Liver (tissue), 8 donors: ENCODE measurements at regions not wholly inside any gene's neighbourhood (a gene's known extent, or its start where the extent isn't known, plus 50 kb on each side); places are given as distances from the start of the nearest gene placed in this dataset.

Experiments
- DNase-seq: peaks from one replicate; pipeline ENCODE4 v3.0.0-alpha.2; 2017; ENCODE audit warnings: low spot score
- H3K27ac ChIP-seq, 2 donors: one replicate each; pipeline ENCODE4 v1.7.0; 2013; ENCODE audit warnings: inconsistent platforms in 2 of 2, low read length in 2 of 2, control low read depth in 1 of 2, low read depth in 1 of 2, mild to moderate bottlenecking in 1 of 2
- H3K27me3 ChIP-seq, 4 donors: one replicate each; pipeline versions ENCODE4 v1.6.1 to v1.7.0; 2013; ENCODE audit warnings: low read length in 3 of 4, inconsistent platforms in 1 of 4, mild to moderate bottlenecking in 1 of 4, moderate library complexity in 1 of 4; ENCODE audit not compliant: control insufficient read depth in 4 of 4, insufficient read depth in 4 of 4
- H3K36me3 ChIP-seq, 4 donors: one replicate each; pipeline versions ENCODE4 v1.6.1 to v1.7.0; 2013; ENCODE audit warnings: low read length in 3 of 4, mild to moderate bottlenecking in 3 of 4, low read depth in 1 of 4, moderate library complexity in 1 of 4; ENCODE audit not compliant: control insufficient read depth in 4 of 4, insufficient read depth in 3 of 4
- H3K4me1 ChIP-seq, 4 donors: one replicate each; pipeline versions ENCODE4 v1.6.1 to v1.7.0; 2013; ENCODE audit warnings: low read length in 3 of 4, mild to moderate bottlenecking in 3 of 4, moderate library complexity in 1 of 4; ENCODE audit not compliant: control insufficient read depth in 4 of 4, insufficient read depth in 4 of 4
- H3K4me3 ChIP-seq, 3 donors: one replicate each; pipeline versions ENCODE4 v1.6.1 to v1.7.0; 2013; ENCODE audit warnings: low read length in 3 of 3, control low read depth in 1 of 3, low read depth in 1 of 3, mild to moderate bottlenecking in 1 of 3
- H3K9ac ChIP-seq, 2 donors: one replicate each; pipeline ENCODE4 v1.7.0; 2013; ENCODE audit warnings: low read length in 2 of 2, mild to moderate bottlenecking in 2 of 2, moderate library complexity in 2 of 2, control low read depth in 1 of 2, low read depth in 1 of 2
- H3K9me3 ChIP-seq, 4 donors: one replicate each; pipeline versions ENCODE4 v1.6.1 to v1.7.0; 2013; ENCODE audit warnings: low read length in 3 of 4; ENCODE audit not compliant: control insufficient read depth in 4 of 4
- CTCF ChIP-seq: fragments of 150-350 bp; IDR thresholded peaks from 2 replicates; pipeline ENCODE4 v1.5.1; 2017; ENCODE audit warnings: improper control_type of control experiment, low read depth, low read length; ENCODE audit not compliant: missing input control
- EGR1 ChIP-seq, 2 donors: IDR thresholded peaks; 2 replicates each; pipeline ENCODE4 v1.6.1; 2016 to 2018; ENCODE audit warnings: antibody characterized with exemption in 2 of 2, low read depth in 2 of 2
- FOXA1 ChIP-seq: IDR thresholded peaks from 2 replicates; pipeline ENCODE4 v1.6.1; 2016; ENCODE audit warnings: antibody characterized with exemption
- FOXA2 ChIP-seq: IDR thresholded peaks from 2 replicates; pipeline ENCODE4 v1.6.1; 2016; ENCODE audit warnings: antibody characterized with exemption
- GABPA ChIP-seq, 2 donors: IDR thresholded peaks in 1 of 2; conservative IDR thresholded peaks in 1 of 2; 2 replicates each; pipeline ENCODE4 v1.6.1; 2016; ENCODE audit warnings: antibody characterized with exemption in 2 of 2, mild to moderate bottlenecking in 1 of 2, moderate library complexity in 1 of 2
- HNF4A ChIP-seq, 2 donors: conservative IDR thresholded peaks; 2 replicates each; pipeline ENCODE4 v1.6.1; 2016; ENCODE audit warnings: antibody characterized with exemption in 2 of 2, mild to moderate bottlenecking in 2 of 2
- HNF4G ChIP-seq: IDR thresholded peaks from 2 replicates; pipeline ENCODE4 v1.6.1; 2016; ENCODE audit warnings: antibody characterized with exemption
- JUND ChIP-seq, 2 donors: IDR thresholded peaks; 2 replicates each; pipeline ENCODE4 v1.6.1; 2016; ENCODE audit warnings: antibody characterized with exemption in 2 of 2
- MAX ChIP-seq: IDR thresholded peaks from 2 replicates; pipeline ENCODE4 v1.6.1; 2016; ENCODE audit warnings: antibody characterized with exemption
- NR2F2 ChIP-seq: IDR thresholded peaks from 2 replicates; pipeline ENCODE4 v1.6.1; 2016; ENCODE audit warnings: antibody characterized with exemption
- RAD21 ChIP-seq, 2 donors: IDR thresholded peaks; 2 replicates each; pipeline ENCODE4 v1.6.1; 2016; ENCODE audit warnings: antibody characterized with exemption in 2 of 2, mild to moderate bottlenecking in 2 of 2
- REST ChIP-seq: IDR thresholded peaks from 2 replicates; pipeline ENCODE4 v1.6.1; 2016; ENCODE audit warnings: antibody characterized with exemption, mild to moderate bottlenecking
- RXRA ChIP-seq, 2 donors: IDR thresholded peaks; 2 replicates each; pipeline ENCODE4 v1.6.1; 2017 to 2018; ENCODE audit warnings: antibody characterized with exemption in 2 of 2, mild to moderate bottlenecking in 1 of 2
- SP1 ChIP-seq: IDR thresholded peaks from 2 replicates; pipeline ENCODE4 v1.6.1; 2018; ENCODE audit warnings: antibody characterized with exemption, mild to moderate bottlenecking
- TAF1 ChIP-seq: conservative IDR thresholded peaks from 2 replicates; pipeline ENCODE4 v1.6.1; 2016; ENCODE audit warnings: antibody characterized with exemption, mild to moderate bottlenecking
- YY1 ChIP-seq: IDR thresholded peaks from 2 replicates; pipeline ENCODE4 v1.6.1; 2016; ENCODE audit warnings: antibody characterized with exemption, mild to moderate bottlenecking
- ZBTB33 ChIP-seq: IDR thresholded peaks from 2 replicates; pipeline ENCODE4 v1.6.1; 2016; ENCODE audit warnings: antibody characterized with exemption
- WGBS: extraction: QIAGEN DNeasy Blood & Tissue Kit; methylation state at CpG from one replicate; pipeline ENCODE4 v1.1.7; 2013; 5-methylcytosine and 5-hydroxymethylcytosine counted together
- TF ChIP-seq, protein P1 (sequence below): IDR thresholded peaks from 2 replicates; pipeline ENCODE4 v1.6.1; 2016; ENCODE audit warnings: antibody characterized with exemption
- donor health status: healthy.
- donor health status: healthy.
- donor health status: healthy.
- donor health status: healthy.
- donor health status: healthy.

DNA sequence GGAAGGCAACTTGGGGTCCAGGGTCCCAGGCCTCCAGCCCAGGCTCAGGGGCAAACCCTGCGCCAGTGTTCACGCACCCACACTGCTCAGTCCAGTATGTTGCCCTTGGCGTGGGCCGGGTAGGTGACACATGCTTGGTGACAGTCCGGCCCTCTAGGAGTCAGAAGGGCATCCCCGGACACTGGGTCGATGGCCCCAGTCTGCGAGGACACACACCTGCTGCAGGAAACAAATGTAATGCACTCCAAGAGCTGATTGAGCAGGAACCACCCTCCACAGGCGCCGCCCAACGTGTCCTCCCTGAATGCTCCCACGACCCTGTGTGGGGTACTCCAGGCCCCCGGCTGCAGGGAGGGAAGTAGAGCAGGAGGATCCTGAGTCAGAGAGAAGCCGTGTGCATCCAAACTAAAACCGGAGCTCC is 160.7 kb downstream of the DLL1 start:
- H3K27me3 ChIP-seq = no peaks in the 10 kb centered on the region
- no peak for DNase-seq
- no peak overlapping the region for H3K9ac ChIP-seq
- peaks cover 10 to 18% (median 13%) of the 10 kb centered on the region in 4 donors for H3K4me1 ChIP-seq
- TF ChIP-seq JUND (IDR thresholded peaks at IDR 0.05) (peak in 1 of 2 donors; percentile 68), TAF1 (no peak), EGR1 (IDR thresholded peaks at IDR 0.05; ENCODE audit: low read depth in 2 of 2) (peak in 1 of 2 donors; percentile 79), SP1 (peak; percentile 32), RXRA (IDR thresholded peaks at IDR 0.05) (peak; percentile 83 to 97), FOXA2 (peak; percentile 17), HNF4G (no peak), GABPA (IDR thresholded peaks at IDR 0.05 in 1 of 2, conservative IDR thresholded peaks at IDR 0.05 in 1 of 2) (no peak), CTCF (no peak), NR2F2 (no peak), FOXA1 (peak; percentile 24), ZBTB33 (no peak), MAX (no peak), HNF4A (conservative IDR thresholded peaks at IDR 0.05) (peak; percentile 74 to 84), REST (no peak), RAD21 (IDR thresholded peaks at IDR 0.05) (peak; percentile 10 to 49), YY1 (no peak)
- TF ChIP-seq, protein P1, sequence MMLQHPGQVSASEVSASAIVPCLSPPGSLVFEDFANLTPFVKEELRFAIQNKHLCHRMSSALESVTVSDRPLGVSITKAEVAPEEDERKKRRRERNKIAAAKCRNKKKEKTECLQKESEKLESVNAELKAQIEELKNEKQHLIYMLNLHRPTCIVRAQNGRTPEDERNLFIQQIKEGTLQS = no peak
- H3K27ac ChIP-seq = peak overlapping the region; percentile 78 to 92
- H3K36me3 ChIP-seq = no peaks in the 10 kb centered on the region
- WGBS = 40% methylated on average over 15 of the region's 15 CpGs
- no peak overlapping the region for H3K4me3 ChIP-seq
- no peaks in the 10 kb centered on the region for H3K9me3 ChIP-seq
